A673 (cell line): ENCODE measurements at regions not wholly inside any gene's neighbourhood (a gene's known extent, or its start where the extent isn't known, plus 50 kb on each side); places are given as distances from the start of the nearest gene placed in this dataset.

Source experiments
- BruUV-seq: library from RNA; stranded (reverse); fragments of 400-500 nt; replicated peaks from 2 replicates; lab custom pipeline; 2021; lab: Mats Ljungman, UMichigan
- CTCF ChIA-PET: fragments of 300-600 bp; sonication (Branson Sonifier 250); formaldehyde crosslinking; loops from one replicate; lab custom pipeline; 2022; ENCODE audit warnings: antibody characterized with exemption; lab: Charles Lee
- POLR2A ChIA-PET: fragments of 300-600 bp; sonication (Branson Sonifier 250); formaldehyde crosslinking; loops from one replicate; lab custom pipeline; 2022; ENCODE audit warnings: antibody characterized with exemption; ENCODE audit not compliant: low non-redundant PET; lab: Charles Lee
- DNase-seq: peaks from one replicate; pipeline ENCODE4 v3.0.0-alpha.2; 2015; ENCODE audit warnings: low spot score
- H3K27ac ChIP-seq: fragments of 200-600 bp; sonication (generic); 2 replicates; pipeline ENCODE4 v1.5.1; 2016; ENCODE audit warnings: mixed run types, low read depth, mild to moderate bottlenecking, mixed read lengths, antibody characterized with exemption, low read length; ENCODE audit not compliant: poor library complexity, severe bottlenecking
- H3K27me3 ChIP-seq: fragments of 200-600 bp; sonication (generic); replicated peaks from 2 replicates; pipeline ENCODE4 v1.6.1; 2017; ENCODE audit warnings: mixed run types, low read depth, mild to moderate bottlenecking, mixed read lengths, antibody characterized with exemption, low read length; ENCODE audit not compliant: insufficient read depth, poor library complexity
- H3K36me3 ChIP-seq: fragments of 200-600 bp; sonication (generic); 2 replicates; pipeline ENCODE4 v1.6.1; 2016; ENCODE audit warnings: mixed run types, mild to moderate bottlenecking, mixed read lengths, antibody characterized with exemption, low read length; ENCODE audit not compliant: insufficient read depth, poor library complexity, severe bottlenecking
- H3K4me1 ChIP-seq: fragments of 200-600 bp; sonication (generic); 2 replicates; pipeline ENCODE4 v1.6.1; 2017; ENCODE audit warnings: mixed run types, mild to moderate bottlenecking, mixed read lengths, antibody characterized with exemption, low read length; ENCODE audit not compliant: insufficient read depth, poor library complexity, severe bottlenecking
- H3K4me3 ChIP-seq: fragments of 200-600 bp; sonication (generic); 2 replicates; pipeline ENCODE4 v1.5.1; 2016; ENCODE audit warnings: low read depth, mixed run types, mild to moderate bottlenecking, mixed read lengths, low read length; ENCODE audit not compliant: poor library complexity, severe bottlenecking
- H3K9me3 ChIP-seq: fragments of 200-600 bp; sonication (generic); 2 replicates; pipeline ENCODE4 v1.6.1; 2016; ENCODE audit warnings: mixed run types, low read depth, mild to moderate bottlenecking, mixed read lengths, antibody characterized with exemption, low read length; ENCODE audit not compliant: poor library complexity, severe bottlenecking
- EZH2 ChIP-seq: fragments of 200-600 bp; sonication (generic); IDR thresholded peaks from 2 replicates; pipeline ENCODE4 v1.6.1; 2017; ENCODE audit warnings: borderline replicate concordance, low read depth, mild to moderate bottlenecking, mixed read lengths, antibody characterized with exemption, low read length; ENCODE audit not compliant: poor library complexity, severe bottlenecking
- intact Hi-C: fragments of 100-400 bp; cut with micrococcal nuclease; formaldehyde crosslinking; loops from one replicate; pipeline ENCODE4 v1.10.0; 2022; ENCODE audit not compliant: unreplicated experiment
- TF ChIP-seq, protein P1 (sequence below): fragments of 300-800, 200-600 bp; sonication (generic); conservative IDR thresholded peaks from 2 replicates; pipeline ENCODE4 v1.5.1; 2017; ENCODE audit warnings: low read depth, mild to moderate bottlenecking, antibody characterized with exemption, low read length, moderate library complexity, mixed read lengths

DNA sequence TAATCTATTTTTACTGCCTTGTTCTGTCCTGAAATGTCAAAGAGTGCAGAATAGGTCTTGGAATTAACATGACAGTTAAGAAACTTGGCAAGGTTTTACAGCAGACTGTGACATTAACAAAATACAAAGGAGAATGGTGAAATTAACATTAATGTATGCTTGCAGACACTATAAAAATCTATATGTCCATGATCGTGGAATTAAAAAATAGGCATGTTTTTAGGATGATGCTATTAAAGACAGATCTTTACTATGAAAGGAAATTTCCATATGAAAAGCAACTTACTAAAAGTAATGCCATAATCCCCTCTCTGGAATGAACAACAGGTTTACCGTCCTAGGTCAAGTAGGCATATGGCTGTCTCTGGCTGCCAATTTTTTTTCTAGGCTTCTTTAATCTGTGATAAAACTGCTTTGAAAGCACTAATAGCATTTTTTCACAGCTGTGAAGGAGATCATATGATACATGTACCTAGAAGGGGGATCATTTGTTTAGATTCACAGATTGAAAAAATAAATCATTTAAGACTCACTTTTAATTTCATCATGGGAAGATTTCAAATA is 291.5 kb downstream of the ZNF536 start:
- H3K4me1 ChIP-seq, result peaks cover 26% of the 10 kb centered on the region
- H3K4me3 ChIP-seq, result no peak overlapping the region
- TF ChIP-seq EZH2, result no peak
- TF ChIP-seq, protein P1, sequence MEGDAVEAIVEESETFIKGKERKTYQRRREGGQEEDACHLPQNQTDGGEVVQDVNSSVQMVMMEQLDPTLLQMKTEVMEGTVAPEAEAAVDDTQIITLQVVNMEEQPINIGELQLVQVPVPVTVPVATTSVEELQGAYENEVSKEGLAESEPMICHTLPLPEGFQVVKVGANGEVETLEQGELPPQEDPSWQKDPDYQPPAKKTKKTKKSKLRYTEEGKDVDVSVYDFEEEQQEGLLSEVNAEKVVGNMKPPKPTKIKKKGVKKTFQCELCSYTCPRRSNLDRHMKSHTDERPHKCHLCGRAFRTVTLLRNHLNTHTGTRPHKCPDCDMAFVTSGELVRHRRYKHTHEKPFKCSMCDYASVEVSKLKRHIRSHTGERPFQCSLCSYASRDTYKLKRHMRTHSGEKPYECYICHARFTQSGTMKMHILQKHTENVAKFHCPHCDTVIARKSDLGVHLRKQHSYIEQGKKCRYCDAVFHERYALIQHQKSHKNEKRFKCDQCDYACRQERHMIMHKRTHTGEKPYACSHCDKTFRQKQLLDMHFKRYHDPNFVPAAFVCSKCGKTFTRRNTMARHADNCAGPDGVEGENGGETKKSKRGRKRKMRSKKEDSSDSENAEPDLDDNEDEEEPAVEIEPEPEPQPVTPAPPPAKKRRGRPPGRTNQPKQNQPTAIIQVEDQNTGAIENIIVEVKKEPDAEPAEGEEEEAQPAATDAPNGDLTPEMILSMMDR, result no peak
- CTCF ChIA-PET, result no interaction called here
- no TSS peak for BruUV-seq
- DNase-seq, result no peak
- H3K9me3 ChIP-seq, result no peaks in the 10 kb centered on the region
- no peak overlapping the region for H3K27ac ChIP-seq
- POLR2A ChIA-PET, result no interaction called here
- H3K36me3 ChIP-seq, result no peaks in the 10 kb centered on the region
- H3K27me3 ChIP-seq, result no peaks in the 10 kb centered on the region
- intact Hi-C loops, result no loop called here

DNA sequence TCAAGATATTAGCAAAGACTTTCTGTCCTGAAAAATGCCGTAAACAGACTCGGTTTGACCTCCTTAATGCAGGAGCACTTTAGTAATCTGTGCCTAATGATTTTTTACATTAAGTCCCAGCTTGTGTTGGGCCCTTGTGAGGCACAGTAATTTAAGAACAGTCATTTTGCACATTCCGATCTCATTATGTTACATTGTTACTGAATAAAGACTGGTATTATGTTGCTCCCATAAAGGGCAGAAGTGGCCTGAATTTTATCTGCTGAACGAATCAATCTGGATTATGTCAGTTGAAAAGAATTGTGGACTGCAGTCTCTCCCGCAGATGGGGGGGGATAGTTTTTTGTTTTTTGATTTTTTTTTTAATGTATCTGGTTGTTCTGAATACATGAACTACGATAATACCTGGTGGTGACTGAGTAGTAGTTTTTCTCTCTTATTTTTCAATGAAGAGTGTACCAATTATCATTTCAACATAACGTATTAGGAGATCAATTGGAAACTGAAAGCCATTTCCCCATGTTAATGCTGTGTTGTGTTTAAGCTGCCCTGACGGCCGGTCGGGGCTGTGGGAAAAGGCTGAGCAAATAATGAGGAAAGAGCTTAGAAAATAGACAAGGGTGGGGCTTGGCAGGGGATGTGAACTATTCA is 290.2 kb downstream of the ZNF536 start:
- TF ChIP-seq, protein P1, result no peak
- no peak for TF ChIP-seq EZH2
- ChIA-PET CTCF (no interaction called here), POLR2A (interaction anchor here (0.7 kb wide), 1 partner anchor 721 kb away, joined by 3 read pairs; no protein-coding TSS in a partner anchor)
- Histone ChIP-seq H3K4me3 (peak overlapping the region; percentile 26), H3K4me1 (peaks cover 24% of the 10 kb centered on the region), H3K27ac (no peak overlapping the region), H3K27me3 (no peaks in the 10 kb centered on the region), H3K36me3 (no peaks in the 10 kb centered on the region), H3K9me3 (no peaks in the 10 kb centered on the region)
- BruUV-seq, result no TSS peak
- DNase-seq, result peak; percentile 63
- intact Hi-C loops, result no loop called here

DNA sequence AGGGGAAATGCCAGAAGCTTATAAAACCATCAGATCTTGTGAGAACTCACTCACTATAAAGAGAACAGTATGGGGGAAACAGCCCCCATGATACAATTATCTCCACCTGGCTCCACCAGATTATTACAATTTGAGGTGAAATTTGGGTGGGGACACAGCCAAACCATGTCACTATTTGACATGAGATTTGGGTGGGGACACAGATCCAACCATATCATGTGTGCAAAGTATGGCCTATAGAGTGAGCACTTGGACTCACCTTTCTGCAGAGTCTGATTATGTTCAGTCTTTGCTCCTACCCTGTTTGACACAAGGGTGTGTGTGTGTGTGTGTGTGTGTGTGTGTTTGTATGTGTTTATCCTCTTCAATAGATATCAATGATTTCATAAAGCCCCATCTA is 287.5 kb downstream of the ZNF536 start:
- Histone ChIP-seq H3K27ac (no peak overlapping the region), H3K27me3 (no peaks in the 10 kb centered on the region), H3K9me3 (no peaks in the 10 kb centered on the region), H3K4me3 (no peak overlapping the region), H3K4me1 (peaks cover 24% of the 10 kb centered on the region), H3K36me3 (no peaks in the 10 kb centered on the region)
- no peak for TF ChIP-seq EZH2
- TF ChIP-seq, protein P1, result no peak
- DNase-seq, result no peak
- BruUV-seq, result no TSS peak
- intact Hi-C loops, result loop anchor here (10.0 kb wide), 1 partner anchor 785 kb away; no protein-coding TSS in a partner anchor
- CTCF ChIA-PET, result no interaction called here
- POLR2A ChIA-PET, result no interaction called here
